Putamen (tissue), 1 donor: ENCODE measurements at regions not wholly inside any gene's neighbourhood (a gene's known extent, or its start where the extent isn't known, plus 50 kb on each side); places are given as distances from the start of the nearest gene placed in this dataset.

ENCODE experiments used
- DNase-seq: peaks from one replicate; pipeline ENCODE4 v3.0.0-alpha.2; 2016; ENCODE audit warnings: low spot score

DNA sequence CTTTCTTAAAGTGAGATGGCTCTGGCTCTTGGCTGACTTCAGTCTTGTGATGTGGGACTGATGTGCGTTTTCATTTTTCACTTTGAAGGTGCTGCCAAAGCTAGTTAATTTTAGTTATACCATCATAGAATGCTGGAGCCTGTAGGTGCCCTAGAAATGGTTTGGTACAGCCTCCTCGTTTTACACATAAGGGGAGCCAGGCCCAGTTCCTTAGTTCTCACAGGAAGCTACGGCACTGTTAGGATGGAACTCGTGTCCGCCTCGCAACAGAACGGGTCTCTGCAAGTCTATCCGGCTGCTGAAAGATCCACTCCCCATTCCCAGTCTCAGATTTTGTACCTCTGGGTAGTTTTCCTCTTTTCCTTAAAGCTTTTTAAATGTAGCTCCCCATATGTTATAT lies 173.2 kb upstream of the PRPS1L1 start:
- no peak for DNase-seq

DNA sequence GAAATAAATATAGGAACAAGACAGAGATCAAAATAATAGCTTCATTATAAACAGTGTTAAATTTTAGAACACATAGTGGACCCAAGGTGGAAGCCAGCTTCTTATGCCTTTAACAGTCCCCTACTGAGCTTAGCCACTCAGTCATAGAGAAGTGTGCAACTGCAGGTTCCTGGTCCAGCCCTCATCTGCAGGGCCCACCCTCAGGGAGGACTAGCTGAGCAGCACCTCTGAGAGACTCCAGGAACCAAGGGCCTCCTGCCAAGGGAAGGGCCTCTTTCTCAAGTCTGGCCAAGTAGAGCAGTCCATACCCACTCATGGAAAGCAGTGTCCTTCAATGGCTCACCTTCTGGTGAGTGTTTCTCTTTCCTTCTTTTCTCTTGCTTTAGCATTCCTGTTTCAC lies 173.7 kb upstream of the PRPS1L1 start:
- DNase-seq: no peak

DNA sequence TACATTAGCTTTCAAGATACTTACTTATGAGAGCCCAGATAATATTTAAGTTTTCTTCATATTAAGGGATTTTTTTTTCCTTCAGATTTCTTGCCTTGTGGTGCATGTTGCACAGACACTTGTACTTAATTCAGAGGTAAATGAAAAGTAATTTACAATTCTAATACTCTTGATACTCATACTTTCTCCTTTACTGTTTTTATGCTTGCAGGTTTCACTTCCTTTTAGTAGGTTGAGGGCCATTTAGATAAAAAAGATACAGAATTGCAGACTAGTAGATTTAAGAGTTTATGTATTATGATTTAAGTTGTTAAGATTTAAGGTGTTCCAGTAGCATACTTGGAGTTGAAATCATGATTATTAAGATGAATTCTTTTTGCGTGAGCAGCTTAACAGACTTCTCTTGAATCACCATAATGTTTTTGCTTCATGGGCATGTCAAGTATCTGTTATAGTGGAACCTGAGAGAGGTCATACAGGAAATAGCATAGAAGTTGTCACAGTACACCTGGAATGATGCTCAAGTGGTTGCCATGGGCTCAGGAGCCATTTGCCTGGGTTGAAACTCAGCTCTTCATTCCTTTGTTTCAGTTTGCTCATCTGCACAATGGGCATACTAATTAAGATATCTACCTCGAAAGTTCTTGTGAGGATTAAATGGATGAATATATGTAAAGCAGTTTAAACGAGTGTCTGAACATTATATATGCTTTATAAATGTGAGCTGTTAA lies 174.8 kb upstream of the PRPS1L1 start:
- no peak for DNase-seq

DNA sequence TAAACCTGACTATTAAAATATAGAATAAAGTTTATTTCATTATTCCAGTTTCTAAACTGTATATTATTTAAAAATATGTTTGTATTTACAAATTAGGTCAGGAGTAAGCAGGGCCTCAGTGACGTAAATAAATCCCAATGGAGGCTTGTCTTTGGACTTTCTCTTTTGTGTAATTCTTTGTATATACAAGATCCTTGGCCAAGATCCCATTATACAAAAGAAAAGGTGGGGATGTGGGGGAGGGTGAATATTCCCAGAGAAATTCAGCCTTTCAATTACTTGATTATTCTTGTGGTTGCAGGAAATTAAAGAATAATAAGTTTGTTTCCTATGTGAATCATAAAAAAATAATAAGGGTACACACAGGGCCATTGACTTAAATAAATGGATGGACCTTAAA lies 178.7 kb upstream of the PRPS1L1 start:
- DNase-seq: no peak

DNA sequence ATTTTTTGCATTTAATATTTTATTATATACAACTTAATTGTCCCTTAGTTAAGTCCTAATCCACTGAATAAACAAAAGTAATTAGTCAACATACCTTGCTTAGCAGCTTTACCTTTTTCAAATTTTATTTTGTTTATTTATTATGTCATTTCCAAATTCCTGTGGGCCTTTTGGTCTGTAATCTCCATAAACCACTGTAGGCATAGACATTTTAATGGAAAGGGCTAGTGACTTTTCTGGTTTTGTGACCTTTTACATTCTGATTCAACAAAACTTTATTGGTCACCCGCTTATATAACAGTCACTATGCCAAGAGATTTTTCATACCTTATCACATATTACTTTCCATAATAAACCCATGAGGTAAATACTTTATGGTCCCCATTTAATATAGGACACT lies 181.3 kb upstream of the PRPS1L1 start:
- DNase-seq: no peak

DNA sequence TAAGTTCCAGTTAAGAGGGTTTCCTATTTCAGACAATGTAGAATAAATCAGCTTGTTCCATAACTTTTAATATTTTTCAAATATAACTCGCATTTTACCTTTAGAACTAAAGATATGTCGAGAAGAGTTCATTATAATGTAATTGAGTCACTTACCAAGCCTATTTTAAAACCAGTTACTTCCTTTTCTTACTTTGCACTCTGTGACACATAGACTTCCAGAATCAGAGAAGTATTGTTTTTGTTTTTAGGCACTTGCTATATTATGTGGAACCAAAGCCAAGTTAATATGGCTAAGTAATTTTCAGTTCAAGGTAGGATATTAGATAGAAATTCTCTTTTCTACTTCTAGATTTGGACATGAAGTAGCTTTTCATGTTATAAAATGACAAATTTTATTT lies 182.7 kb upstream of the PRPS1L1 start:
- no peak for DNase-seq

DNA sequence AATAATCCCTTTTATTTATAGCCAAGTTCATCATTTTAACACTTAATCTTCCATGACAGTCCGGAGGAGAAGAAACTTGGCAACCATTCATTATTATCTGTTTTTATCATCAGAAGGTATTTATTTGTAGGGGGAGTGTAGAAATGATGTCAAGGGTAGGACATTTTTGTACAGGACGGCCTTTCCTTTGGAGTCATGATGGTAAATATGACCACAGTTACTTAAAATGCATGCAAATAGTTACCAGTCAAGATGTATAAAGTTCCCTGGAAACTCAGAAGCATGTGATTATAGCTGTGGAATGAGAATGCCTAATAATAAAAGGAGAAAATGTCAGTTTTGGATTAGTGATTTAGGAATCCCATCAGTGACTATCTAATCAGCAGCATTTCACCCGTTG lies 183.1 kb upstream of the PRPS1L1 start:
- DNase-seq: no peak

DNA sequence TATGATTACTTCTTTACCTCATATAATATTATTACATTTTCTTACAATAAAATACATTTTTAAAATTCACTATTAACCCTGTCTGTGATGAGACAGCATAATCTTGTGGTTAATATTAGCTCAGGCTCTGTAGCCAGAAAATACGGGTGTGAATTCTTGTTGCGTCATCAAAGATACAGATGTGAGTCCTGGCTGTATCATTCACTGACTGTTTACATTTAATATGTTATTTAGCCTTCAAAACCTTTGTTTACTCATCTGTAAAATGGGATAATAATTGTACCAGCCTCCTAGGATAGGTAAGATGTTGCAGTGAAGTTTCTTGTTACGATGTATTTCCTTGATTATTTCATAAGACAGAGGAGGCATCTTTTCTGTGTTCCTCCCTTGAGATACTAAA lies 184.7 kb upstream of the PRPS1L1 start:
- no peak for DNase-seq

DNA sequence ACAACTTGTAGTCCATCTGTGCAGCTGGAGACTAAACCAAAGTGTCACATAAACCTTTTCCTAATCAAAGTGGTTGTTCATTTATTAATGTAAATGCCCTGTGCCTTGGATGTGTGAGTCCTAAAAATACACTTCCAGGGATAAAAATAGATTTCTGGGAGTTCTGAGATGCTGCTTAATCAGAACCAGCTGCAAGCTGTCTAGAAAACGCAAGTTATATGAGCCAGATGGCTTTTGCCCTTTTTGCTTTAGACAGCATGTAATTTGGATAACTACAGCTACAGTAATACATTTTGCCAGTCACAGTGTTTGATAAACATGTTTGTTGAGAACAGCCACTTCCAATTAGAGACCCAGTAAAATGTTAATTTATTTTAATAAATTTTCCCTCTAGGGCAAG lies 185.1 kb upstream of the PRPS1L1 start:
- no peak for DNase-seq

DNA sequence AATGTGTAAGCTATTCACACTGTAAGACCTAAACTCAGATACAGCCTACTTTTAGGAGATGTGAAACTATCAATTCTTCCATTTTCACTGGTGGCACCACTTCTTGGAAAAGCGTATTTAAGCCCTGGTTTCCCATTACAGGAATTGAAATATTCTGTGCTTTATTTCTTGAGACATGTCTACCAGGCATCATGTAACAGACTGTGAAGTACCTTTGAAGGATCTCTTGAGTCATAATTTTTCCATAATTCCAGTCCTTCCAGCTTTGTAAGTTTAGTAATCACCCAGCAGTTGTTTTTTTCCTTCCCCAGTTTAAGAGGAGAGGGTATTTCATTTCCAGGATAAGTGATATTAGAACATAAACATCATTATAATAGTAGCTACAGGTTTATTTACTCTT lies 186.0 kb upstream of the PRPS1L1 start:
- no peak for DNase-seq

DNA sequence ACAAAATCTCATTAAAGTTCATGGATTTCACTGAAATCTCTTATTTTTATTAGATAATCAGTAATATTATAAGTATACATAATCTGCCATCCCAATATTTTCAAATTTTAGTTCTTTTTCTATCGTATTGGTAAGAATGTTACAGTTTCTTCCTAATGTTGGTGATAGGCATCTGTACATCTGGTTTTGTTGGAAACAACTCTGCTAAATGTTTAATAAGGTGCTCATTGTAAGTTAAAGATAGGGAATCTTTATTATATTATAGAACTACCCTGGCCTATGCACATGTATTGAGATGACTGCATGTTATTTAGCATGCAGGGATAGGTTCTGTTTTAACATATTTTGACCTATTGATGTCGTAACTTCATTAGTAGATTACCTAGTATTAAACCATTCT lies 188.6 kb upstream of the PRPS1L1 start:
- no peak for DNase-seq

DNA sequence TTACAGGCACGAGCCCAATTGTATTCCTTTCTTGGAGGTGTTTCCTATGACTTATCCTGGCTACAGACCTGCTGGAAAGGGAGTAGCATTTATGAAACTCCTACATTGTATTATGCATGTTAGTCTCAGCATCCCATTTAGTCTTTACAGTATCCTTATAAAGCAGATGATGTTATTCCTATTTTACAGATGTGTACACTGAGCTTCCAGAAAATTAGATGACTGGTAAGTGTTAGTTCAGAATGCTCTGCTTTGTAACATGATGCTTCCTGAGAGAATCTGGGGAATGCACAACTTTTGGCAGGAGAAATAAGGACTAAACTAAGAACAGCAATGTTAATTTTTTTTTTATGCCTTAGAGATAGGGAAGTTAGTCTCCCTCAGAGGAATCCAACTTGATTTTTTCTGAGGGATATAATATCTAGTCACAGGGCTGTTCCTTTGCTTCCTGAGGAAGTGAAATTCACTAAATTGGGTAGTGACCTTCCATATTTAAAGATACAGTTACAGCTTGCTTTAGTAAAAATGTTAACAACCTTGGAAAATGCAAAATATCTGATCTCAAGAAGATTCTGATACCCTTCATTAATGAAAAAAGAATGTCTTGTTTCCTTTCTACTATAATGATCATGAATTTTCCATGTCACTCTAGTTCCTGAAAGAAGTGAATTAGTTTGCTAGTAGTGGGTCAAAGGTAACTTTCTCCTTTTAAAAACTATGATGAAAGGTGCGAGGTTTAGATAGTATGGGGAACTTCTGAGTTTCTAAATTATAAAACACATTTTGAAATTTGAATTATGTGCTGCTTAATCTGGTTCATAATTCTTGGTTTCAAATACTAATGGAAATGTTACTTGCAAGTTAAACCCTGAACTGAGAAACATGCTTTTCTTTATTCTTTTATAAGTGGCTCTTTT lies 194.0 kb upstream of the PRPS1L1 start:
- no peak for DNase-seq

DNA sequence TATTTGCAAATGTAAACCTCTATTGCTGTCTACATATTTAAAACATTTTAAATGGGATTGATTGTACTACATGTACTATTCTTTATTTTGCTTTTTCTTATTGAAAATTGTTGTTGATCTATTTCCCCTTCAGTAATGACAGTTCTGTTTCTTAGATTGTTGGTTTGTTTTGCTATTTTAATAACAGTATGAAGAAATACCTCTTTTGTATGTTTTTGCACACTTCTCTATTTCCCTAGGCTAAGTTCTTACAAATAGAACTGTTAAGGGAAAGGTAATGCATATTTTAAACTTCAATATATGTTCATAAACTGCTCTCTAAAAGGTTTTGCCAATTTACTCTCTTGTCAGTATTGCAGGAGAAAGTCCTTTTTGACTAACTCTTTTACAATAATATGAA lies 195.0 kb upstream of the PRPS1L1 start:
- no peak for DNase-seq

DNA sequence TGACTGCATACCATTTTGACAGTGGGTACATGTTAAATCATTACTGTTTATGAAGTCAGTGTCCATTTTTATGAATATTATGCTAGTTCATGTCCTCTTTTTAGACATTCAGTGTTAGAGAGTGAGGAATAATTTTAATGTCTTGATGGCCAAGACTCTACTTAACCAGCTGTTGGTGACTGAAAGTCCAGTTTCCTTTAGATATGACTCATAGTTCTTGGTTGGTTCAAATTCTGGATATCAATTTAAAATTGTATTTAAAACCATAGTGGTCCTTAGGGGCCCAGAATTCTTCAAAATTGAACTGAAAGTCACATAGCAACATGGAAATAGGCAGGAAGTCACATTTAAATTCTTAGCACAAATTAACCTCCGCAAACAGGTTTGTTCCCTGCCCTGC lies 196.5 kb upstream of the PRPS1L1 start:
- no peak for DNase-seq

DNA sequence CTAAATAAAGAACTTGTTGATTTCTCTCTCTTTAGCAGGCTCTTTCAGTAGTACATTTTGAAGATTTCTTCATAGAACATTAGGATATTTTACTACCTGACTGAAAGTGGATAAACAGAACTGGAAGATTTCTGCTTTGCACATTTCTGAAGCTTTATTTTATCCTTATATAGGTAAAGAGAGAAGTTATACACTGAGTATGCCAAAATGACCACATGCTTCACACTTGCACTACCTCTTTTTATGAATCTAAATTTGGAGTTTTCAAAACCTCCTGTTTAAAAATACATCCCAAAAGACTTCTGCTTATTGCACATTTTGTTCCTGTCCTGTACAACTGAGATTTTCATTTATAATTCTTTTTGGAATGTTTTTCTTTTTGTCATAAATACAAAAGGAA lies 197.4 kb upstream of the PRPS1L1 start:
- DNase-seq: no peak

DNA sequence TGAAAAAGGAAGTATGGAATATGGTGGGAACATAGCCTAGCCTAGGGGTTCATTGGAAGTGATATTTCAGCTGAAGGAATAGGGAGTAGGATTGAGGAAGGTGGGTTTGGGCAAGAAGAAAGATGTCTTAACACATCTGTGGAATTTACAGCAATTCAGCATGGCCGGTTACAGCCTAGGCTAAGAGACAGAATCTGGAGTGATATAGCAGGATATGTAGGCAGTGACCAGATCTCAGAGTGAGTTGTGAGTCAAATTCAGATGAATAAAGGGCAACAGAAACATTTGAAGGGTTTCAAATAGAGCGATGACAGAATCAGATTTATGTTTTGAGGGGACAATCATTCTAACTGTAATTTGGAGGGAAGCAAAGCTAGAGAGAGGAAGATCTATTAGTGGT lies 199.0 kb upstream of the PRPS1L1 start:
- DNase-seq: no peak

DNA sequence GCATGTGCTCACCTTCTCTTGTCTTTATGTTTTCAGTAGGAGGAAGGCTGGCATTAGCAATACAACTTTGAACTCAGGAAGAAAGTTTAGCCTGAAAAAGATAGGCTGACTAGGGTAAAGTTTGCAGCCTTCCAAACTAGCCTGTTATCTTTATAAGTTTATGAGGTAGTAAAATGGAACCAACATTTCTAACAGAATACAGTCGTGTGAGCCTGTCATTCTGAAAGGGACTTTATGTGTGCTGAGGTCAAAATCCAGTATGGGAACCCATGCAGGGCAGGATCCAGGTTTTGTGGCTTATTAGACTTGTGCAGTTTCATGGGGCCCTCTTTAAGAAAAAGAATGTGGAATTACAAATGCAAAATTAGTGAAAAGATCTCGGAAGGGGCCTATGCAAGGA lies 201.0 kb upstream of the PRPS1L1 start:
- DNase-seq: no peak

DNA sequence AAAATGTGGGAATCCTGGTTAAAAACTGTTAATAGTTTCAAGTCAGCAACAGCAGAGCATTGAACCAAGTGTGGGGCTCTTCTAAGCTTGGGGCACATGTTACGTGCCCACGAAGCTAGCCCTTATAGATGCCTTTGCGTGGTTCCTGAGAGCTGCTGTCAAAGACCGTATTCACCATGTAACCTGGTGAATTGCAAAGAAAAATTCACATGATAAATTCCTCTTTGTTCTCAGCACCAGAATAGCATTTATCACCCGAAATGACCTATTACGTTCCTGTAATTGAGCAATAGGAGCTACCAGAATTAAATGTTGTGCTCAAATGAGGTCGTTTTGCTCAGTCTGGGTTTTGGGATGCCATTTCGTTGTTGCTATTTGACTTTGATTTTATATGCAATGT lies 202.6 kb upstream of the PRPS1L1 start:
- no peak for DNase-seq

DNA sequence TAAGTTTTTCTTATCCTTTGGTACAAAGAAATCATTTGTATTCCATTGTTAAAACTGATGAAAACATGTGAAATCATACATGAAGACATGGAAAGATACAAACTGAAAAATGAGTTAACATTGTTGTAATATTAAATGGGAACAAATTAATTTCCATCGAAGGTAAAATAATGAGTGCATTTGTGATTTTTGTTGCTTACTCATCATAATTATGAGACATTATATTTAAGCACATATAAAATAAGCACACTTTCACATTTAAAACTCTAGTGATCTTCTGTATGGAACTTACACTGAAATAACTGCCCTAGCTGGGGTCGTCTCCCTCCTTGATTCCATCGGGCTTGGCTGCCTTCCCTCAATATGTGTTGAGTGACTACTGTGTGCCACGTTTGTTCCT lies 204.2 kb upstream of the PRPS1L1 start:
- DNase-seq: no peak

DNA sequence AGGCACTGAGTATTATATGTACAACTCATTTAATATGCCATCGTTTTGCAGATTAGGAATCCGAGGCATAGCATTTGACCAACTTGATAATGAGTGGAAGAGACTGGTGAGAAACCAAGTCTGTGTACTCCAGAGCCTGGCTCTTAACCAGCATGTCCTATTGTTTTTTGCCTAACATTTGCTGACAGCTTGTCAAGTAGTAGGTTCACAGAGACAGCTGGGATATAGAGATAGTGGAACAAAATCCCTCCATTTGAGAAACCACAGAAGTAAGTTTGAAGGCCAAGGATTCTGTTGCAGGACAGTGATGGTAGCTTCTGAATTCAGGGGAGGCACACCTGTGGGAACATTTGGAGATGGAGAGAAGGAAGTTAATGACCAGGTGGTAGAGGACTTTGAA lies 206.9 kb upstream of the PRPS1L1 start:
- DNase-seq: no peak

DNA sequence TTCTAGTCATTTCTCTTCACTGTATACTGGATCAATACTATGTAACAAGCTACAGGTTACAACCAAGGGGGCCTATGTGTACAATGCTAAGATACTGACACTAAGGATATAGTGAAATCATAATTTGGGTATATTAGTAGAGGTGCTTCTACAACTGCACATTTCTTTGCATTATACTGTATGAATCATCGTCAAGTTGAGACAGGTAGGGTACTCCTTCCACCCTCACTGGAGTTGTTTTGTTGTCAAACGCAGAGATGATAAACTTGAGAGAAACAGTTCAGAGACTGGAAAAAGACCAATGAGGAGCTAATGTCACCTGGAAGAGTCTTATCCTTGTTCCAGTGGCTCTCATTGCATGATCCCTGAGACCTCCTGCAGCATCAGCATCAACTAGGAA lies 208.2 kb upstream of the PRPS1L1 start:
- no peak for DNase-seq

DNA sequence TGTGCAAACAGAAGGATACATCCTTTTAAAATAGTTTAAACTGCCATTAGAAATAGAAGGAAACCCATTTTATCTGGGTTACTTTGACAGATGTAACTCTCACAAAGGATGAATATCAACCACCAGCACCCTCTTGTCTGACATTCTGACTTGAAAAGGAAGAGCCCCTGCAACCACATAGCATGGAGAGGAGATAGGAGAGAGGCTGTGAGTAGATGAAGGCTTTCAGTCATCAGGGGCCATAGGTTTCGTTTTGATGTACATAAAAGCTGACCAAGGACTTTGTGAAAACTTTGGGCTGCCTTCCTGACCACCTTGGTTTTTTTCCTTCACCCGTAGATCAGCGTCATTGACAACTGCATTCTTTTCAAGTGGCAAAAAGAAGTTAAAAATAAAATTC lies 211.6 kb upstream of the PRPS1L1 start:
- DNase-seq: no peak

DNA sequence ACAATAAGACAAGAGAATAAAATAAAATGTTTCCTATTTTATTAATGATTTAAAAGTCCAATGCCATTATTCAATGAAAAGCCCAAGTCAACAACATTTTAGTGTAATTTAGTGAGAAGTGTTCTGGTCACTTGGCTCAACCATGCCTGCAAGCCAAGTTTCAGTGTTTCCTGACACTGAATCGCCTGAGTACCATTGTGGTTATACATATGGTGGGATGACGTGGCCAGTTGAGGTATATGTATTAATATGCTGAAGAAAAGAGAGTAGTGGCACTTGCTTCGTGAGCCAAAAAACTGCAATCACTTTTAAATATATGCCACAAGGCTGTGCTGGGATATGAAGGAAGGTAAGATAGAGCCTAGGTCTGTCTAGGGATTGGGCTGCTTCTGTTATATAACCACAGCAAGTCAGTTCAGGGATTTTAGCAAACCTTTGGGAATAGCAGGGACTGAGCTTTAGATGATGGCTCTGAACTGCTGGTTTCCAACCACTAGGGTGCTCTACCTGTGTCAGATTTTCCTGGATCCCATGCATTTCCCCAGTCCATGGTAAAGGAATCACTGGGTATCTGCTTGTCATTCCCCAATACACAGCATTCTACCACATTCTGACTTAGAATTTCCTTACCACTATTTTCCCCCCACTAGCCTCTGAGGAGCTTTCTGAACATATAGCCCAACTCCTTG lies 214.0 kb upstream of the PRPS1L1 start:
- no peak for DNase-seq
